CD4-positive, alpha-beta T cell treated with Interleukin-15 for 1 hour (primary cell): ENCODE measurements at regions not wholly inside any gene's neighbourhood (a gene's known extent, or its start where the extent isn't known, plus 50 kb on each side); places are given as distances from the start of the nearest gene placed in this dataset.
"Not testable (repeated sequence)": the region's sequence is repeated elsewhere in the genome, so short reads cannot be mapped to it uniquely, and the experiment has no call there.

Experiments used
- DNase-seq: peaks from one replicate; pipeline ENCODE4 v3.0.0-alpha.2; 2020

DNA sequence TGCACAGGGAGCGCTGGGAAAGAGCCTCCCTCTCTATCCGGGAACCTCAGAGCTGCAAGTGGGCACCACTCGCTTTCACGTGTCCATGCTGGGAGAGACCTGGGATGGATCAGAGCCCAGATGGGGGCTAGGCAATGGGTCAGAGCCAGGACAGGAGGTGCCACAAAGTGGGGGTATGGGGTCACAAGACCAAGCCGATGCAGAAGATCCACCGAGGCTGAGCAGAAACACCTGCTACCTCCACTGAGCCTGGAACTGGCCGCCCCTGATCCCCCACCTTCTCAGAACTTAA lies 180.9 kb upstream of the SFSWAP start:
- no peak for DNase-seq

DNA sequence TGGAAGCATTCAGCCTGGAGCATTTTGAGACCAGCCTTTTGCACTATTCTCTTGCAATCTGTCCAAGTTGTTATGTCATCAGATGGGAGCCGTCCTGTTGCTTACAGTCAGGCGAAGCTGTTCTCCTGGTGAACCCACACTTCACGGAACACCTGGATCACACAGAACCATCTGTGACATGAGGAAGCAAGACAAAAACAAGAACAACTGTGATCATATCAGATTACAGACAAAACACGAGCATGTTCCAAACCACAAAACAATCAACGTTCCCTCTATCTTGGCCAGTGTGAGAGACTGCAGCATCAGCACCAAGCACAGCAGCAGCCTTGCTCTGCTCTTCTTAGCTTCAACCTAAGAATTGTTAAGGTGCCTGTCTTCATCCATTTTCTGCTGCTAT lies 180.5 kb upstream of the SFSWAP start:
- DNase-seq = no peak

DNA sequence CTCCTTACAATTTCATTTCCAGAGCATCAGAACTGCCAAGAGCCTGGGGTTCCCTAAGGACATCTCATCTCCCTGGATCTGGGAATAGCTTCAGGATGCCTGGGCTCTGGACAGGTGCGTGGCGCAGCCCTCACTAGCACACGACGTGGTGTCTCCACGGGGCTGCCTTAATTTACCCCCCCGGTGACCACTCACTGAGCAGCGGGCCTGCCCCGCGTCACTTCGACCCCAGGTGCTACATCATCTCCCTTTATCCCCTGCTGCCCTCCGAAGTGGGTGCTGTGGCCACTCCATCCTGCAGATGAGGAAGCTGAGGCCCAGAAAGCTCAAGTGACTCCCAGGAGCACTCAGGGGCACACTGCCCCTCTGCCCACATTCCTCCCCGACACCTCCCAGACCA lies 177.8 kb upstream of the SFSWAP start:
- DNase-seq = no peak

DNA sequence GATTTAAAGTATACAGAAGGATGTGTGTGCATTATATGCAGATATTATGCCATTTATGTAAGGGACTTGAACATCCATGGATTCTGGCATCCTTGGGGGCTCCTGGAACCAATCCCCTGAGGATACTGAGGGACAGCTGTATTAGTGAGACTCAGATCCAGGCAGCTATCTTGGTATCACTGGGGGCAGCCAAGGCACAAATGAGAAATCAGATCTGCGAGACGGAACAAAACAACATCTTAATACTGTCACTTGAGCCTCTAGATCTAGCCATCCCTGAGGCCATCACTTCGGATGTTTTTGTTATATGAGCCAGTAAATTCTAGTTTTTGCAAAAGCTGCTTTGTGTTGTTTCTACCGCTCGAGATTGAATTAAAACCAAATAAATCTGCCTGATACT lies 175.1 kb upstream of the SFSWAP start:
- no peak for DNase-seq

DNA sequence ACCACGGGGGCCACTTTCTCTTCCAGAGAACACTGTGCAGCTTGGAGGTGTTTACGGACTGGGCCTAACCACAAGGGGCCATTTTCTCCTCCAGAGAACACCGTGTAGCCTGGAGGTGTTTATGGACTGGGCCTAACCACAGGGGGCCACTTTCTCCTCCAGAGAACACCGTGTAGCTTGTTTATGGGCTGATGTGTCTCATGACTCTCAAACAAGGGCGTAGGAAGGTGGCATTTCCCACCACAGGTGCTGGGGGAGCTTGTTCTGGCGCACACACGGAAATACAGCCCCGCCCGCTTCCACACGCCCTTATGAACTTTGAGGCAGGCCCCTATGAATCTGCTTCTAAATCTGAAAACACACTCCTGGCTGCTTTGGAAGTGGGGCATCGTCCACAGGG lies 174.6 kb upstream of the SFSWAP start:
- no peak for DNase-seq

DNA sequence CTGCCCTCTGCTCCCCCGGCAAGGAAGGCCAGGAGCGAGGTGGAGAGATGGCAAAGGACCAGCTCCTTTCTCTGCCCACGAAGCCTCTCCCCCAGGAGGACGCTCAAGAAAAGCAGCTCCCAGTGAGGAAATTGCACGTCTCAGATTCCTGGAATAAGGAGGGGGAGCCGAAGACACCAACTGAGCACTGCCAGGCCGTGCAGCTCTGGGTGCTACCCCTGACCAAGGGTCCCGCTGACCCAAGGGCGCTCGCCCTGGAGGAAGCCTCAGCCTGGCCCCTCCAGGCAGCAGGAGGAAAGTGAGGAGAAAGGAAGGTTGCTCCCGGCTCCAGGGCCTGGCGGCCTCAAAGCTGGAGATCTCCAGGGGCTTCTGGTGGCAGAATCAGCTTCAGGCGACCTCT lies 174.1 kb upstream of the SFSWAP start:
- no peak for DNase-seq

DNA sequence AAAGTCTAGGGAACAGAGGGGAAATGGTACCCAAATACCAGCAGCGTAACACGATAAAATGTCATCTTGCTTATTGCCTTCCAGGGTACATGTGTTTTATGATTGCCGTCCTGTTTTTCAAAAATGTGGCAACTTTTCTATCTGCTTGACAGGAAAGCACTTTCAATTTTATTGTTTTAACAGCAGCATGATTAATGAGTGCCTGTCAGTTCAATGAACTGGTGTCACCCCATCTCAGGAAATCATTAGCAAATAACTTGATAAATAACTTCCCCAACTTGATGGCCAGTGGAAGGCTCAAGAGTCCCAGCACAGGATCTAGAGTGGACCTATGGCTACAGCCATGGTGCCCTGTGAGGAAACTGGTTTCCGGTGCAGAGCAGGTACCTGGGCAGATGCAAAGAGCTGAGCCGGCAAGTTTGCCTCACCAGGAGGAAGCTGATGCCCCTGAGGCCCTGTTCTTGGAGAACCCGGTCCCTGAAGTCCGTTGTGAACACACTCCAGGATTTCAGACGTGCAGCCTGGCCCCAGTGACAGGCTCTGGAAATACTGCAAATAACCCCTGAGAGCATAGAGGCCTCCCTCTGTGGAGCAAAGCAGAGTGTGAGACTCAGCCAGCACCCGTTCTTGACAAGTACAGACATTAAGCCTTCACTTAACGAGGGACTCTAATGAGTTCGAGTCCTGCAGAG lies 173.5 kb upstream of the SFSWAP start:
- no peak for DNase-seq

DNA sequence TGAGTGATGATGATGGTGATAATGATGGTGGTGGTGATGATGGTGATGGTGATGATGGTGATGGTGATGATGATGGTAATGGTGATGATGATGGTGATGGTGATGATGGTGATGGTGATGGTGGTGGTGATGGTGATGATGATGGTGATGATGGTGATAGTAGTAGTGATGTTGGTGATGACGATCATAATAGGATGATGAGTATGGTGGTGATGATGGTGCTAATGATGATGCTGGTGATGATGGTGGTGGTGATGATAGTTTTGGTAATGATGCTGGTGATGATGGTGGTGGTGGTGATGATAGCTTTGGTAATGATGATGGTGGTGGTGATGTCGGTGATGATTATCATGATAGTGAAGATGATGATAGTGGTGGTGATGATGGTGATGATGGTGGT lies 171.5 kb upstream of the SFSWAP start:
- DNase-seq = no peak

DNA sequence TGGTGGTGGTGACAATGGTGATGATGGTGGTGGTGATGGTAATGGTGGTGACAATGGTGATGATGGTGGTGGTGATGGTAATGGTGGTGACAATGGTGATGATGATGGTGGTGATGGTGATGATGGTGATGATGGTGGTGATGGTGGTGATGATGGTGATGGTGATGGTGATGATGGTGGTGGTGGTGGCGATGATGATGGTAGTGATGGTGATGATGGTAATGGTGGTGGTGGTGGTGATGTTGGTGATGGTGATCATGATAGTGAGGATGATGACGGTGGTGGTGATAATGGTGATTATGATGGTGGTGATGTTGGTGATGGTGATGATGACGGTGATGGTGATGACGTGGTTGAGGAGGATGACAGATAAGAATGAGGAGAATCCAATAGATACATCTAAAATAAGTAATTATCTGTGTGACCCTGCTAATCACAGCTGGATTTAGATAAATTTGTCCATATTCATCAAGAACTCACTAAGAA lies 170.7 kb upstream of the SFSWAP start:
- no peak for DNase-seq

DNA sequence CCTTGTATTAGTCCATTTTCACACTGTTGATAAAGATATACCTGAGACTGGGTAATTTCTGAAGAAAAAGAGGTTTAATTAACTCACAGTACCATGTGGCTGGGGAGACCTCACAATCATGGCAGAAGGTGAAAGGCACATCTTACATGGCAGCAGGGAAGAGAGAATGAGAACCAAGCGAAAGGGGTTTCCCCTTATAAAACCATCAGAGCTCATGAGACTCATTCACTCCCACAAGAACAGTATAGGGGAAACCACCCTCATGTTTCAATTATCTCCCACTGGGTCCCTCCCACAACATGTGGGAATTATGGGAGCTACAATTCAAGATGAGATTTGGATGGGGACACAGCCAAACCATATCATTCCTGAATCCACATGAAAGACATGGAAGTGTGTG lies 169.4 kb upstream of the SFSWAP start:
- not testable (repeated sequence) for DNase-seq

DNA sequence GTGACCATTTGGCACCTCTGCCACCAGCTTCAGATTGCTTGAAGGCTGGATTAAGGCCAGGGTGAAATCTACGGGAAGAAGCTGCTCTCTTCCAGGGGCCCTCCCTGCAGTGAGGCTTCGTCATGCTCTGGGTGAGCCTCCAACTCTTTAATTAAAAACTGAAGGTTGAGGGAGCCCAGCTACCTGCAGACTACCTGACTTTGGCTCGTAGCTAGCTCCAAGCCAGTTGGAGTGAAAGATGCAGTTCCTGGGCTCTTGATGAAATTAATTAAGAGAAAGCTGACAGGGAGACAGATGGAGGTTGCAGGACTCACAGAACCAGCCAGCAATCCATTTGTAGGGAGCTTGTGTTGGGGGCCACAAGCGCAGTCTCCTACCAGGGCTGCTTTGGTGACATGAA lies 168.5 kb upstream of the SFSWAP start:
- DNase-seq = no peak

DNA sequence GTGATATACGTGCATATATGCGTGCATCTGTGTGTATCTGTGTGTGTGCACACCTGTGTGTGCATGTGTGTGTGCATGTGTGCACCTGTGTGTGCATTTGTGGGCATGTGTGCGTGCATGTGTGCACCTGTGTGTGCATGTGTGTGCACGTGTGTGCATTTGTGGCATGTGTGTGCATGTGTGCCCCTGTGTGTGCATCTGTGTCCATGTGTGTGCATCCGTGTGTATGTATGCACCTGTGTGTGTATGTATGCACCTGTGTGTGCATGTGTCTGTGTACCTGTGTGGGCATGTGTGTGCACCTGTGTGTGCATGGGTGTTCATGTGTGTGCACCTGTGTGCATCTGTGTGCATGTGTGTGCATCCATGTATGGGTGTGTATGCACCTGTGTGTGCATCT lies 167.8 kb upstream of the SFSWAP start:
- DNase-seq = no peak

DNA sequence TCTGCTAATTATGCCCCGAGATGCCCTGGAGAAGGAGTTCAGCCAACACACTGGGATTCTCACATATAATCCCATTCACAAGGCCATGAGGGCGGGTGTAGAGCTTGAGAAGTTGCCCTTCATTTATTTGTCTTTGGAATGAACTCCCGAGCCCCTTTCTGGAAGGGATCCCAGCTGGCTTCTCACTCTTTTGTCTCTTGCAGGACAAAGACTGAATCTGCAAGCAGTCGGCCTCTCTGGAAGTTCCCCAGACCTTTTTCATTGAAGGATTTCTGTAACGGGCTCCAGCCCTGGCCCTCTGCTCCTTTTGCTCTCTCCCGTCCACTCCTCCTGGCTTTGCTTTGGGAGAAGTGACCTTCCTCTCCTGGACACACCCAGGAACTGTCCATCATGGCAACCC lies 163.3 kb upstream of the SFSWAP start:
- no peak for DNase-seq

DNA sequence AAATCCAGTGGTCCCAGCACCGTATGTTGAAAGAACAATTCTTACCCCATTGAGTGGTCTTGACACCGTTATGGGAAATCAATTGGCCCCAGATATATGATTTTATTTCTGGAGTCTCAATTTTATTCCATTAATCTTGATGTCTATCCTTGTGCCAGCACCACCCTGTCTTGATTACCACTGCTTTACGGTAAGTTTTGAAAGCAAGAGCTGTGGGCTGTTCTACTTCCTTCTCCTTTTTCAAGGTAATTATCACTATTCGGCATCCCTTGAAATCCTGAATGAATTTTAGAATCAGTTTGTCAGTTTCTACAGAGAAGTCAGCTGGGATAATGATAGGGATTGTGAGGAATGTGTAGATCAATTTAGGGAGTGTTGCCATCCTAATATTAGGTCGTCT lies 160.8 kb upstream of the SFSWAP start:
- DNase-seq = no peak

DNA sequence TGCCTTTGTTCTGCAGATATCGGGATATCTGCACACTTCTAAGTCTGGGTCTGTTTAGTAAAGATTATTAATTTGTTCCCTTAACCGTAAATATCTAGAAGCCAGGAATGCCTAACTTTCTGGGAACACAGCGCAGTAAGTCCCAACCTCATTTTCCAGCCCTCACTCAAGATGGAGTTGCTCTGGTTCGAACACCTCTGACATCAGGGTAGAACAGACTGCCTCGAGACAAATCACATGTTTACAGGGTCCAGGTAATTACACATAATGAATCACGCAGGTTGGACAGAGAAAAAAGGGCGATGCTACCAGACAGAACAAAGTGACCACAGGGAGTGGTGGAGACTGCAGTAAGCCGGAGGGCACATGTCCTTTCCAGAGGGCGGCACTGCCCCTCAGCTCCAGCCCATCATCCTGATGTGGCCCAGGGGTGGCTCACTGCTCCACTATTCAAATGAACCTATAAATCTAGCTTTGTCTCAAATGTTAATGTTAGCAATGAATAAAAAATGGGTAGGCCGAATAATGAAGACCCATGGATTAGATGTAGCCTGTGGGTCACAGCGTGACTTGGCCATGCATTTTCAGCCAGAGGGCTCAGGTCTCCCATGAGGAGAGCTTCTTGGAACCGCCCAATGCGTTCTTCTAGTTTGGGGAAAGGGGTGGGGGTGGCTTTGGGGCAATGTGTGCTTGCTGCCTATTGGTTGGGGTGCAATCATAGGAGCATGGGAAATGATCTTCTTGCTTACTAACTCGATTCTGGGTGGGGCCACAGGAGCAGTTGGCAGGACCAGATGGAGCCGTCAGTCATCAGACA lies 159.0 kb upstream of the SFSWAP start:
- DNase-seq = no peak

DNA sequence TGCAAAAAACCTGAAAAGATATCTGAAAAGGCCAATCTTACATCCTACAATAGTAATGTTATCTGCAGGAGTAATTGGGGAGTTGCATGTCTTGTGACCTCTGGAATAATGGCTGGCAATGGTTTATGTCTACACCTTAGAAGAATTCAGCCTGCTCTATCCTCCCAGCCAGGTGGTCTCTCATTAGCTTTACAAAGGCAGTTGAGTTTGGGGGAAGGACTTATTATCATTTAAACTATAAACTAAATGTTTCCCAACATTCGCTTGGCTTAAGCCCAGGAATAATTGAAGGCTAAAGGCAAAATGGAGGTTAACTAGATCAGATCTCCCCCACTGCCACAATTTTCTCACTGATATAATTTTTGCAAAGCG lies 158.4 kb upstream of the SFSWAP start:
- DNase-seq = no peak

DNA sequence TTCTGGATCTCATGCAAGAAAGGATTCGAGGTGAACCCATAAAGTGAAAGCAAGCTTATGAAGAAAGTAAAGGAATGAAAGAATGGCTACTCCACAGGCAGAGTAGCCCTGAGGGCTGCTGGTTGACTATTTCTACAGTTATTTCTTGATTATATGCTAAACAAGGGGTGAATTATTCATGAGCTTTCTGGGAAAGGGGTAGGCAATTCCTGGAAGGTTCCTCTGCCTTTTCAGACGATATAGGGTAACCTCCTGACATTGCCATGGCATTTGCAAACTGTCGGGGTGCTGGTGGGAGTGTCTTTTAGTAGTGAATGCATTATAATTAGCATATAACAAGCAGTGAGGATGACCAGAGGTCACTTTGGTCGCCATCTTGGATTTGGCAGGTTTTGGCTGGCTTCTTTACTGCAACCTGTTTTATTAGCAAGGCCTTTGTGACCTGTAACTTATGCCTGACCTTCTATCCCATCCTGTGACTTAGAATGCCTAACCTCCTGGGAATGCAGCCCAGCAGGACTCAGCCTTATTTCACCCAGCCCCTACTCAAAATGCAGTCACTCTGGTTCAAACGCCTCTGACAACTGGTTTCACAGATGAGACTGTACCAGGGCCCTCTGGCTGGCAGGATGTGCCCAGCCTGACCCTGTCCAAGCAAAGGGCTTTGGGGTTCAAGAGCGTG lies 157.7 kb upstream of the SFSWAP start:
- no peak for DNase-seq

DNA sequence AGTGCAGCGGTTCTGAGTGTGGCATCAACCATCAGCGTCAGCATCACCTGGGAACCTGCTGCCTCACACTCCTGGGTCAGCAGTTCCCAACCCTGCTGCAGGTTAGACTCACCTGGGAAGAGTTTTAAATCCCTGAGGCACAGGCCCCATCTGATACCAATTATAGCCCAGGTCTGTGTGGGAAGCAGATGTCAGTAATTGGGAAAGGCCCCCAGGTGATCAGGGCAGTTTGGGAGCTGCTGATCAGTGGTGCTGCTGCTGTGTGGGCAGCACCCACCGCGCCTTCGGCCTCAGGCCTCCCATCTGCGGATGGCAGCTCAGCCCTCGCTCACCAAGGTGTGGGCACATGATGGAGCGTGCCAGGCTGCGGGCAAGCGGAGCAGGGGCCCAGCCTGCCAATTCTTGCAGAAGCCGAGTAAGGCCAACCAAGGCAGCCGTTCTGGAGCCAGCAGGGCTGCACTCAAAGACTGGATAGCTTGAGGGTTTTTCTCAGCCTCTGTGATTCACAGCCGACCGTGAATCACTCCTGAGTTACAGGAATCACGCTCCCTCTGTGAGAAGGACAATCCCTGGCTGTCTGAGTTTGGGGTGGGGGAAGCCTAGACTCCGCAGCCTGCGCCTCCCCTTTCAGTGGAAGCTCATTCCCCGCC lies 155.6 kb upstream of the SFSWAP start:
- DNase-seq = no peak

DNA sequence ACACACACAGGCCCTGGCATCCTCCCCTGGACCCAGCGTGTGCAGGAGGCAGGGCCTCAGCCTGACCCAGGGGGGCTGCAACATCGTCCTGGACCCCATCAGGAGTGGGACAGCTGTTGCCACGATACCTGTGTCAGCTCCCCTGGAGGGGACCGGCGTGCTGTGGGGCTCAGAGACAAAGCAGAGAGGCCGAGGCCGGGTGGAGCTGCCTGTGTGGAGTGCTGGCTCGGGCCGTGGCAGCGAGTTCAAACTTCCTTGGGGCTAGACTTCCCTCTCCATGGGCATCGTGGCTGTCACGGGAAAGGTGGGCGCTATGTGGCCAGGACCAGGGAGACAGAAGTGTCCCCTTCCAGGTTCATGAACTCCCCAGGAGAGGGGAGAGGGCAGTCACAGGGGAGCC lies 155.0 kb upstream of the SFSWAP start:
- no peak for DNase-seq

DNA sequence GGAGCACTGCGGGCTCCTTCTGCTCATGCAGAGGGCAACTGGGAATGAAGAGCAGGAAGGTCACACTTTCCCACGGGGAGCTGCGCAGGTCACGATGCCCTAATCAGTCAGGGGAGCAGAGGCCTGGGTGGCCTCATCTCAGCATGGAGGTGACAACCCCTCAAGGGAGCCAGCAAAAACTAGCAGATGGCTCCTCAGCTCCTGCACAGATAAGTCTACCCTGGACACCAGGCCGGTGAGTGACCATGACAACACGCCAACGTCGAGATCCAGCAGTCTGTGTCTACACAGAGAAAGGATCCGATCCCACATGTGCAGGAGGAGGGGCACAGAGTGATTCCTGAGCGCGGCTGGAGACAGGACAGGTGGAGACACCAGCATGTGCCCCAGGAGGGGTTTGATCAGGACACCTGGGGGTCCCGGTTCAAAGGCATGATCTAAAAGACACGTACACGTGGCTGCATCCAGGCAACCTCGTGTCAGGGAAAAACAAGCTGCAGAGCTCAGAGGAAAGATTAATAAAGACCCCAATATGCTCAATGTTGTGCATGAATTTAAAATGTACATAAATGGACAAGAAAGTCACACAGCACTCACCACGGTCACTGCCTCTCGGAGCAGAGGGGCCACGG lies 153.7 kb upstream of the SFSWAP start:
- DNase-seq = no peak

DNA sequence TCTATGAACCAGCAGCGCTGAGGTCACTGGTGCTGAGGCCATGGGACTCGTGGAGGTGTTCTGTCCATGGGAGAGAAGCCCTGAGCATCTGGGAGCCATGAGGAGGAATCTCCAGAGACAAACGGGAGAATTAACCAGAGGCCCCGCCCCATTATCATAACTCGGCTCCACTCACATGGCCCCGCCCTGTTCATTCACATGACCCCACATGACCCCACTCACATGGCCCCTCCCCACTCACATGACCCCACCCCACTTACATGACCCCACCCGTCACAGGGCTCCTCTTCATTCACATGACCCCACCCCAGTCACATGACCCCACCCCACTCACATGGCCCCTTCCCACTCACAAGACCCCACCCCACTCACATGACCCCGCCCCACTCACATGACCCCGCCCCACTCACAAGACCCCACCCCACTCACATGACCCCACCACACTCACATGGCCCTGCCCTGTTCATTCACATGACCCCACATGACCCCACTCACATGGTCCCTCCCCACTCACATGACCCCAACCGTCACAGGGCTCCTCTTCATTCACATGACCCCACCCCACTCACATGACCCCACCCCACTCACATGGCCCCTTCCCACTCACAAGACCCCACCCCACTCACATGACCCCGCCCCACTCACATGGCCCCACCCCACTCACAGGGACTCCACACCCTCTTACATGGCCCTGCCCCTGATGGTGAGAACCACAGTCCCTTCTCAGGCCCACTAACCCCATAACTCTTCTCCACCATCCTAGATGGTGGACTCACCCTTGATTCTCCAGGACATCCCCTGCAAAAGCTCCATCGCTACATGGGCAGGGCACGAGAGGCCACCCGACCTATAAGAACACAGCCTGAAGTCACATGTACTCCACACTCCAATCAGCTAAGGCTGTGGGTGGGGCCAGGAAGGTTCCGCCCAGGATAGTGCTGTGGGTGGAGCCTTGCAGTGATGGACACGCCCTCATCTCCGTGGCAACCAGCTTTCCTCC lies 151.1 kb upstream of the SFSWAP start:
- DNase-seq = no peak

DNA sequence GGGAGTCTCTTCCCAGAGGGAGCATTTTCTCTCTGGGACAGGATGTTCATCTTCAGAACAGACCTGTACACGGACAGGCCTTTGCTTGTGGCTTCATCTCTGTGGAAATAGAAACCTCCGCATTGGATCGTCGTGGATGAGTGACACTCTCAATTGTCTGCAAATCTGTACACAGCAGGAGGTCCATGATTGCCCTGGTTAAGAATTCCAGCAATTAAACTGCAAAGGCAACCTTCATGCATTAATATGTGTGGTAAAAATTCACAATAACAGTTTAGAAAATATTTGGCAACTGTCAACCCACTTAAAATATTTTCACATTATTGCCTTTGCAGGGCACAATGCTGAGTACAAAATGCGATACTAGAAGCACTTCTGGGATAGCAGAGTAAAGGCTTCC lies 149.8 kb upstream of the SFSWAP start:
- DNase-seq = no peak
